ENCODE measurements at regions not wholly inside any gene's neighbourhood (a gene's known extent, or its start where the extent isn't known, plus 50 kb on each side); places are given as distances from the start of the nearest gene placed in this dataset.

DNA sequence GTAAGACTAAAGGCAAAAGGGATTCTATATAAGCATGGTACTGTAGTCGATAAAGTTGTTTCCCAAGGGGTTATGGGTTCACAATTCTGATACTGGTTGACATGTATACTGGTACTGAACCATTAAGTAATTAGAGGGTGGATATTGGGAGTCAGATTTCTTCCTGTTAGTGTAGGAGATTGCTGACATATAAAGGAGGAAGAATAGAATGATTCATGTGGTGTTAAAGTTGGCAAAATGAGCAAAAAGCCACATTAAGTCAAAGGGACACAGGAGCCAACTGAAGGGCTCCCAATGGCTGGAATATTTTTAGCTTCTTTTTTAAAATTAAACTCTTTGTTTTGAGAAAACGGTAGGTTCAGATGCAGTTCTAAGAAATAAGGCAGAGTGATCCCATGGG, 126.3 kb upstream of the PRNP start:
- TF ChIP-seq CTCF (IDR thresholded peaks at IDR 0.05; ENCODE audit: control extremely low read depth in 1 of 3, insufficient read depth in 1 of 3, low read depth in 1 of 3, low read length in 3 of 3) (no peak), BCL11A (IDR thresholded peaks at IDR 0.05; ENCODE audit: low read depth in 2 of 2, low read length in 2 of 2) (no peak), EZH2 (IDR thresholded peaks at IDR 0.05; ENCODE audit: low read depth, low read length, severe bottlenecking) (no peak), CEBPB (IDR thresholded peaks at IDR 0.05; ENCODE audit: low read depth, low read length) (no peak), RXRA (IDR thresholded peaks at IDR 0.05; ENCODE audit: insufficient read depth, low read depth, low read length) (no peak), TAF7 (optimal IDR thresholded peaks at IDR 0.05; ENCODE audit: borderline replicate concordance, low read depth, low read length) (no peak), JUN (IDR thresholded peaks at IDR 0.05; ENCODE audit: low read depth, low read length) (no peak), MAFK (IDR thresholded peaks at IDR 0.05; ENCODE audit: low read depth, low read length) (no peak), GABPA (IDR thresholded peaks at IDR 0.05; ENCODE audit: borderline replicate concordance, insufficient read depth, low read length) (no peak), EP300 (IDR thresholded peaks at IDR 0.05; ENCODE audit: borderline replicate concordance in 1 of 2, low read depth in 2 of 2, low read length in 2 of 2) (no peak), CREB1 (IDR thresholded peaks at IDR 0.05) (no peak), YY1 (IDR thresholded peaks at IDR 0.05; ENCODE audit: low read depth, low read length) (no peak), POLR2A (IDR thresholded peaks at IDR 0.05; ENCODE audit: control extremely low read depth in 1 of 2, low read depth in 2 of 2, low read length in 2 of 2) (no peak)

Measured in H1 (cell line).